MM.1S (cell line): ENCODE measurements at regions not wholly inside any gene's neighbourhood (a gene's known extent, or its start where the extent isn't known, plus 50 kb on each side); places are given as distances from the start of the nearest gene placed in this dataset.

Source experiments
- CTCF ChIP-seq: fragments of 300-600 bp; sonication (generic); IDR thresholded peaks from 2 replicates; pipeline ENCODE4 v1.5.1; 2016; ENCODE audit warnings: antibody characterized with exemption, low read length, mixed read lengths
- EZH2 ChIP-seq: fragments of 300-600 bp; sonication (generic); optimal IDR thresholded peaks from 2 replicates; pipeline ENCODE3; 2017; ENCODE audit warnings: low read depth, mild to moderate bottlenecking, antibody characterized with exemption, low read length, mixed read lengths
- EZH2phosphoT487 ChIP-seq: fragments of 300-600 bp; sonication (generic); IDR thresholded peaks from 2 replicates; pipeline ENCODE4 v1.6.1; 2018; ENCODE audit warnings: antibody characterized with exemption, low read length

GRCh38 chr13:31052478-31052877 lies 109.2 kb downstream of the HSPH1 start:
- no peak for TF ChIP-seq EZH2
- no peak for TF ChIP-seq CTCF
- TF ChIP-seq EZH2phosphoT487, result no peak
